Upper lobe of right lung (tissue), 1 donor: ENCODE measurements at regions not wholly inside any gene's neighbourhood (a gene's known extent, or its start where the extent isn't known, plus 50 kb on each side); places are given as distances from the start of the nearest gene placed in this dataset.
"Not testable (repeated sequence)": the region's sequence is repeated elsewhere in the genome, so short reads cannot be mapped to it uniquely, and the experiment has no call there.

Experiments
- ATAC-seq: fragments of 200-7000 bp; cut with Tn5 transposase; one replicate; pipeline ENCODE4 v1.9.1; 2020; ENCODE audit warnings: mild to moderate bottlenecking, moderate library complexity
- DNase-seq: peaks from one replicate; pipeline ENCODE4 v3.0.0-alpha.2; 2020
- H3K27ac ChIP-seq: fragments of 200-600 bp; one replicate; pipeline ENCODE4 v1.8.0; 2022
- H3K27me3 ChIP-seq: fragments of 200-600 bp; one replicate; pipeline ENCODE4 v1.8.0; 2022; ENCODE audit warnings: mild to moderate bottlenecking
- H3K36me3 ChIP-seq: fragments of 200-600 bp; one replicate; pipeline ENCODE4 v1.8.0; 2022
- H3K4me1 ChIP-seq: fragments of 200-600 bp; one replicate; pipeline ENCODE4 v1.8.0; 2022
- H3K4me3 ChIP-seq: fragments of 200-600 bp; one replicate; pipeline ENCODE4 v1.8.0; 2022; ENCODE audit warnings: mild to moderate bottlenecking
- H3K9me3 ChIP-seq: fragments of 200-600 bp; one replicate; pipeline ENCODE4 v1.8.0; 2022
- intact Hi-C: fragments of 100-400 bp; cut with DNase I; formaldehyde crosslinking; loops from one replicate; pipeline ENCODE4 v1.11.0; 2022
- TF ChIP-seq, protein P1 (sequence below): fragments of 200-600 bp; IDR thresholded peaks from one replicate; pipeline ENCODE4 v1.8.0; 2022; ENCODE audit warnings: antibody characterized with exemption
- donor health status: DM: no; HTN: yes; CAD: no; lungs with severe emphysema.

DNA sequence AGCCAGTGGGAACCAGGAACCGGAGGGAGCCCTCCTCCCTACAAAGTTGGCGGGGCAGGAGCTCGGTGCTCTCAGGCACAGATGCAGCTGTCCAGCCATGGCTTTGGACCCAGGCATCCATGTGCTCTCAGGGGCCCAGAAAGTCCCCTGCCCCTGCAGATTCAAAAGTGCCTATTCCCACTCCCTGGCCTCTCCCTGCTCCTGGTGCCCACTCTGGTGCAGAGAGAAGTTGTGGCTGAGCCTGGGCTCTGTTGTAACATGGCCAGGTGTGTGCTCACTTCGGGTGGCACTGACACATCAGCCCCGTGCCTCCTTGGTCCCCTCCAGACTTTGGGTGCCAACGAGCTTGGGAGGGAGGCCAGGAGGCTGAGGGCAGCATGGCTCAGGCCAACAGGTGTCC, 315.8 kb upstream of the KYNU start:
- Histone ChIP-seq H3K4me3 (no peak overlapping the region), H3K27ac (no peak overlapping the region), H3K36me3 (no peaks in the 10 kb centered on the region), H3K27me3 (no peaks in the 10 kb centered on the region), H3K4me1 (no peaks in the 10 kb centered on the region), H3K9me3 (no peaks in the 10 kb centered on the region)
- ATAC-seq (peak; percentile 41), DNase-seq (peak; percentile 55)
- intact Hi-C loops = no loop called here
- TF ChIP-seq, protein P1, sequence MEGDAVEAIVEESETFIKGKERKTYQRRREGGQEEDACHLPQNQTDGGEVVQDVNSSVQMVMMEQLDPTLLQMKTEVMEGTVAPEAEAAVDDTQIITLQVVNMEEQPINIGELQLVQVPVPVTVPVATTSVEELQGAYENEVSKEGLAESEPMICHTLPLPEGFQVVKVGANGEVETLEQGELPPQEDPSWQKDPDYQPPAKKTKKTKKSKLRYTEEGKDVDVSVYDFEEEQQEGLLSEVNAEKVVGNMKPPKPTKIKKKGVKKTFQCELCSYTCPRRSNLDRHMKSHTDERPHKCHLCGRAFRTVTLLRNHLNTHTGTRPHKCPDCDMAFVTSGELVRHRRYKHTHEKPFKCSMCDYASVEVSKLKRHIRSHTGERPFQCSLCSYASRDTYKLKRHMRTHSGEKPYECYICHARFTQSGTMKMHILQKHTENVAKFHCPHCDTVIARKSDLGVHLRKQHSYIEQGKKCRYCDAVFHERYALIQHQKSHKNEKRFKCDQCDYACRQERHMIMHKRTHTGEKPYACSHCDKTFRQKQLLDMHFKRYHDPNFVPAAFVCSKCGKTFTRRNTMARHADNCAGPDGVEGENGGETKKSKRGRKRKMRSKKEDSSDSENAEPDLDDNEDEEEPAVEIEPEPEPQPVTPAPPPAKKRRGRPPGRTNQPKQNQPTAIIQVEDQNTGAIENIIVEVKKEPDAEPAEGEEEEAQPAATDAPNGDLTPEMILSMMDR = no peak

DNA sequence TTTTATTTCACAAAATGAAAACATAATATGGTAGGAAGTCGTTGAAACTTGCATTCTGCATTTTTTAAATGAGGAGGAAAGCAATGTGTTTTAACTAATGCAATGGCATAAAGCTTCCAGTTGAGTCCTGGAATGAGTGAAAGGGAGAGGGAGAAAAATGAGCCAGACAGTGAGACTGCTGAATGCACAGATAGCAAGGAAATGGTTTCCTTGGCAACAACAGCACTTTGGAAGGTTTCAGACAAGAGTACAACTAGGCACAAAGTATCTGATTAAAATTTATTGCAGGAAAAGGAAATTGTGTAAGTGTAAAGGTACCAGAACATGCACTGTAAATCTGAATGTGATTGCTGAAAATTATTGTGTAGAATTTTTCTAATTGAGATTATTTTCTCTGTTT, 320.1 kb upstream of the KYNU start:
- ATAC-seq (no peak), DNase-seq (no peak)
- no peak overlapping the region for H3K27ac ChIP-seq
- no peak overlapping the region for H3K4me3 ChIP-seq
- intact Hi-C loops = no loop called here
- no peaks in the 10 kb centered on the region for H3K27me3 ChIP-seq
- H3K4me1 ChIP-seq = no peaks in the 10 kb centered on the region
- no peaks in the 10 kb centered on the region for H3K9me3 ChIP-seq
- TF ChIP-seq, protein P1 = no peak
- no peaks in the 10 kb centered on the region for H3K36me3 ChIP-seq

DNA sequence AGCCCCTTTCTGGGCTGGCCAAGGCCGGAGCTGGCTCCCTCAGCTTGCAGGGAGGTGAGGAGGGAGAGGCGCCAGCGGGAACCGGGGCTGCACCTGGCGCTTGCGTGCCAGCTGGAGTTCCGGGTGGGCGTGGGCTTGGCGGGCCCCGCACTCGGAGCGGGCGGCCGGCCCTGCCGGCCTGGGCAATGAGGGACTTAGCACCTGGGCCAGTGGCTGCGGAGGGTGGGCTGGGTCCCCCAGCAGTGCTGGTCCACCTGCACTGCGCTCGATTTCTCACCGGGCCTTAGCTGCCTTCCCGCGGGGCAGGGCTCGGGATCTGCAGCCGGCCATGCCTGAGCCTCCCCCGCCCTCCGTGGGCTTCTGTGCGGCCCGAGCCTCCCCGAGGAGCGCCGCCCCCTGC, 331.5 kb upstream of the KYNU start:
- intact Hi-C loops, DNase-seq, H3K9me3 ChIP-seq, ATAC-seq, H3K27ac ChIP-seq, H3K27me3 ChIP-seq, H3K36me3 ChIP-seq, H3K4me1 ChIP-seq, H3K4me3 ChIP-seq: not testable (repeated sequence)

DNA sequence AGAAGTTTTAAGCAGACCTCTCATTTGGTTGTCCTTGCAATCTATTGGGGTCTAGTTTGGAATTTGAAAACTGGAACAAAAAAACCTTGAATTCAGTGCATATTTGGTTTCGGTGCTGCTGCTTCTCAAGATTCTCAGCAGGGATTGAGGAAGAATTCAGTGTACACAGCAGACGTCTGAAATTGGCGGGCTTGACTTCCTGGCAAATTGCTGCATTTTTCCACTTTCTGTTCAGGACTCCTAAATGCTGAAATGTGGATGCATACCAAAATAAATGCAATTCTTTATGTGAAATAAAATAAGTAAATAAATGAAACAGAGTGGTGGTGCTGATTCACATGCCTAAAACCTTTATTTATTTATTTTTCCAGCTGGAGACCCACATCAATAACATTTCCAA, 332.4 kb upstream of the KYNU start:
- intact Hi-C loops = no loop called here
- H3K4me3 ChIP-seq = no peak overlapping the region

DNA sequence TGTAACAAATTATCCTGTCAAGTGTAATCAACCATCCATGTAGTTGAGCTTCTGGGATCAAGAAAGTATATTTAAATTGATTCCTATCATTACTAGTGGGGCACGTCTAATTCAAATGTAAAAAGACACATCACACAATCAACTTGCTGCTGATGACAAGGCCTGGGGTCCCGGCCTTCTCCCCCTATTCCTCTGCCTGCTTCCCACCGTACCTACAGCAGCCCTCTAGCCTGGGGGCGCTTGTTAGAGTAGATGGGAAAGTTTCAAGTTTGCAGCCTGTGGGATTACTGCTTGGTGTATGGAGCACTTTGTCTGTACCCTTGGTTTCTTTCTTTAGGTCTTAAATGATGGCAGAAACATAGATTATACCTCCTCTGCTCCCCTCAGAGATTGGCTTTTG, 333.3 kb upstream of the KYNU start:
- H3K4me1 ChIP-seq = no peaks in the 10 kb centered on the region
- intact Hi-C loops = no loop called here
- TF ChIP-seq, protein P1 = no peak

More for the DNA sequence above, 332.4 kb upstream of the KYNU start:
- Histone ChIP-seq H3K27me3 (no peaks in the 10 kb centered on the region), H3K27ac (no peak overlapping the region), H3K4me1 (no peaks in the 10 kb centered on the region), H3K9me3 (no peaks in the 10 kb centered on the region), H3K36me3 (no peaks in the 10 kb centered on the region)
- DNase-seq = no peak
- no peak for ATAC-seq
- TF ChIP-seq, protein P1 = no peak

DNA sequence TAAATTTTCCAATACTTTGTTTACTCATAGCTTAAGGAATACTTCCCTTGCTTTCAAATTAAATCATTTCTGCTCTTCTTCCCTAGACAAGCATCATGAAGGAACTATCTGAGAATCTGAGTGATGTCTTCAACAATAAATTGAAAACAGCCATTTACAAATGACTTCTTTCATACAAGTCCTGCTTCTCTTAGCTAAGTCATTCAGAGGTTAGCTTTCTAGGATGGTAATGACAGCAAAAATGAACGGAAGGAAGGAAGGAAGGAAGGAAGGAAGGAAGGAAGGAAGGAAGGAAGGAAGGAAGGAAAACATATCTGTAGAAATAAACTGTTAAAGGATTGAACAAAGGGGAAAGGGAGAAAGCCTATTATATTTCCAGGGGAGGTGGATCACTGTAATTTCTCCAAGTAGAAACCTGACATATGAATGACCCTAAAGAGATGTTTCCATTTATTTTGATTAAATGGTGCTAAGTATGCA, 335.0 kb upstream of the KYNU start:
- intact Hi-C loops = no loop called here
- no peaks in the 10 kb centered on the region for H3K4me1 ChIP-seq
- no peak overlapping the region for H3K27ac ChIP-seq
- DNase-seq (no peak), ATAC-seq (no peak)
- TF ChIP-seq, protein P1 = no peak
- no peaks in the 10 kb centered on the region for H3K36me3 ChIP-seq
- H3K4me3 ChIP-seq = no peak overlapping the region
- H3K9me3 ChIP-seq = no peaks in the 10 kb centered on the region
- no peaks in the 10 kb centered on the region for H3K27me3 ChIP-seq

More for the DNA sequence above, 333.3 kb upstream of the KYNU start:
- no peak overlapping the region for H3K27ac ChIP-seq
- H3K9me3 ChIP-seq = no peaks in the 10 kb centered on the region
- ATAC-seq (no peak), DNase-seq (no peak)
- H3K27me3 ChIP-seq = no peaks in the 10 kb centered on the region
- H3K36me3 ChIP-seq = no peaks in the 10 kb centered on the region
- H3K4me3 ChIP-seq = no peak overlapping the region
